Epithelial cell of proximal tubule (primary cell): ENCODE measurements at regions not wholly inside any gene's neighbourhood (a gene's known extent, or its start where the extent isn't known, plus 50 kb on each side); places are given as distances from the start of the nearest gene placed in this dataset.
"Not testable (repeated sequence)": the region's sequence is repeated elsewhere in the genome, so short reads cannot be mapped to it uniquely, and the experiment has no call there.

ENCODE experiments used
- DNase-seq: peaks from one replicate; pipeline ENCODE4 v3.0.0-alpha.2; 2011; ENCODE audit warnings: low read depth
- H3K4me3 ChIP-seq: 2 replicates; pipeline ENCODE4 v1.5.1; 2011; ENCODE audit warnings: low read depth, mild to moderate bottlenecking, low read length
- TF ChIP-seq, protein P1 (sequence below): conservative IDR thresholded peaks from 2 replicates; pipeline ENCODE4 v1.5.1; 2012; ENCODE audit warnings: low read depth, mild to moderate bottlenecking, low read length

DNA sequence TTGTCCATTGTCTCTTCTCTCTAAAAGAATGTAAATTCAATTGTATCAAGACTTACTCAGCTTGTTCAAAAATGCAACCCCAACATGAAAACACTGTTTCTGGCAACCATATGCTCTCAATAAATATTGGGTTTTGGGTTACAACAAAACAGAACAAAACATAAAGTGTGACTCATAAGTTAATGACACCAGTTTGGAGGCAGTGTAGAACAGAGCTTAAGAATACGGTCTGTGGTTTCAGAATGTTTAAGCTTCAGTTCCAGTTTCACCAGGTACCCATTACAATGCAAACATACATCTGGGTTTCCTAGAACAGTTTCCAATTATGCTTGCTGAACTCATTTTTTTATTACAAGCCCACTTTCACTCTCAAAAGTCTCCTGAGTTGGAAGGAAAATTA is 285.8 kb upstream of the PCDH9 start:
- peak; percentile 1 for DNase-seq
- no peak overlapping the region for H3K4me3 ChIP-seq
- TF ChIP-seq, protein P1, sequence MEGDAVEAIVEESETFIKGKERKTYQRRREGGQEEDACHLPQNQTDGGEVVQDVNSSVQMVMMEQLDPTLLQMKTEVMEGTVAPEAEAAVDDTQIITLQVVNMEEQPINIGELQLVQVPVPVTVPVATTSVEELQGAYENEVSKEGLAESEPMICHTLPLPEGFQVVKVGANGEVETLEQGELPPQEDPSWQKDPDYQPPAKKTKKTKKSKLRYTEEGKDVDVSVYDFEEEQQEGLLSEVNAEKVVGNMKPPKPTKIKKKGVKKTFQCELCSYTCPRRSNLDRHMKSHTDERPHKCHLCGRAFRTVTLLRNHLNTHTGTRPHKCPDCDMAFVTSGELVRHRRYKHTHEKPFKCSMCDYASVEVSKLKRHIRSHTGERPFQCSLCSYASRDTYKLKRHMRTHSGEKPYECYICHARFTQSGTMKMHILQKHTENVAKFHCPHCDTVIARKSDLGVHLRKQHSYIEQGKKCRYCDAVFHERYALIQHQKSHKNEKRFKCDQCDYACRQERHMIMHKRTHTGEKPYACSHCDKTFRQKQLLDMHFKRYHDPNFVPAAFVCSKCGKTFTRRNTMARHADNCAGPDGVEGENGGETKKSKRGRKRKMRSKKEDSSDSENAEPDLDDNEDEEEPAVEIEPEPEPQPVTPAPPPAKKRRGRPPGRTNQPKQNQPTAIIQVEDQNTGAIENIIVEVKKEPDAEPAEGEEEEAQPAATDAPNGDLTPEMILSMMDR = no peak

DNA sequence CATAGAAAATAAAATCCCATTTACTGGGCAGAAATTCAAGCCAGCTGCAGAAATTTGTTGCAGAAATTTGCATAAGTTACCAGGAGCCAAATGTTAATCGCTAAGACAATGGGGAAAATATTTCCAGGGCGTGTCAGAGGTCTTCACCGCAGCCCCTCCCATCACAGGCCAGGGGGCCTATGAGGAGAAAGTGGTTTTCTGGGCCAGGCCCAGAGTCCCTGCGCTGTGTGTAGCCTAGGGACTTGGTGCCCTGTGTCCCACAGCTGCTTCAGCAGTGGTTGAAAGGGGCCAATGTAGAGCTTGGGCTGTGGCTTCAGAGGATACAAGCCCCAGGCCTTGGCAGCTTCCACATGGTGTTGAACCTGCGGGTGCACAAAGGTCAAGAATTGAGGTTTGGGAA is 278.9 kb upstream of the PCDH9 start:
- no peak for DNase-seq
- TF ChIP-seq, protein P1 = no peak
- no peak overlapping the region for H3K4me3 ChIP-seq

DNA sequence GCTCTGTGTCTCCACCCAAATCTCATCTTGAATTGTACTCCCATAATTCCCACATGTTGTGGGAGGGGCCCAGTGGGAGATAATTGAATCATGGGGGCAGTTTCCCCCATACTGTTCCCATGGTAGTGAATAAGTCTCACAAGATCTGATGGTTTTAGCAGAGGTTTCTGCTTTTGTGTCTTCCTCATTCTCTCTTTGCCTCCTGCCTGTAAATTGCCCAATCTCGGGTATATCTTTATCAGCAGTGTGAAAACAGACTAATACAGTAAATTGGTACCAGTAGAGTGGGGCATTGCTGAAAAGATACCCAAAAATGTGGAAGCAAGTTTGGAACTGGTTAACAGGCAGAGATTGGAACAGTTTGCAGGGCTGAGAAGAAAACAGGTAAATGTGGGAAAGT is 278.1 kb upstream of the PCDH9 start:
- DNase-seq = not testable (repeated sequence)

DNA sequence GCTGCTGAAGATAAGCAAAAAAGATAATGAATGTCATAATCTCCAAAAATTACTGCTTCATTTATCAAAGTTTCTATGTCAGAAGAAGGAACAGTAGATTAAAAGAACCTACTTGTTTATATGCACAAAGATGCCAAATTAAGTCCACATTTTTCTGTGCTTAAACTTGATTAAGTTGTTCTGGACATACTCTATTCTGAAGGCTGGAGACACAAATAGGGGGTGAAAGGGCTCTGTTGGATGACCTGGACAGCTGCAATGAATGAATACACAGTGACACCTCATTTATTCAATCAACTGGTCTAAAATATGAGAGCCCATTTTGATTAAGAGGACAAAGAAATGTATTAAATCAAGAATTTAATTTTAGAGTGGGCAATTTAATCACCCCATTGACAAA is 276.3 kb upstream of the PCDH9 start:
- H3K4me3 ChIP-seq = no peak overlapping the region
- TF ChIP-seq, protein P1 = no peak
- DNase-seq = no peak

More for the DNA sequence above, 278.1 kb upstream of the PCDH9 start:
- H3K4me3 ChIP-seq = not testable (repeated sequence)

DNA sequence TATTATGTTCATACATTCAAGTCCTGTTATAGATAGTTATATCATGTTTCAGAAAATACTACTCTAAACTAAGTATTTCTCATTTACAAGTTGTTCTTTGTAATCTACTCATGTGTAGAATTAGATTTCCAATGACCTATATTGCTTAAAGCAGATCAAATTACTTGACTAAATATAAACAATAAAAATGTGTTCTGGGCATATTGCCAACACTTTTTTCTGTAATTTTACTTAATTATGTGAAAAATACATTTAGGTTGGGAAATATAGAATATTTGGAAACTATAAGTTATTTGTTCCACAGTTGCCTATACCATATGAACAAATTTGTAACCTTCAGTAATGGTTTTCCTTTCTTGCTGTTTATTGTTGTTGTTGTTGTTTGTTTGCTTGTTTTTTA is 275.2 kb upstream of the PCDH9 start:
- TF ChIP-seq, protein P1 = no peak
- no peak overlapping the region for H3K4me3 ChIP-seq

DNA sequence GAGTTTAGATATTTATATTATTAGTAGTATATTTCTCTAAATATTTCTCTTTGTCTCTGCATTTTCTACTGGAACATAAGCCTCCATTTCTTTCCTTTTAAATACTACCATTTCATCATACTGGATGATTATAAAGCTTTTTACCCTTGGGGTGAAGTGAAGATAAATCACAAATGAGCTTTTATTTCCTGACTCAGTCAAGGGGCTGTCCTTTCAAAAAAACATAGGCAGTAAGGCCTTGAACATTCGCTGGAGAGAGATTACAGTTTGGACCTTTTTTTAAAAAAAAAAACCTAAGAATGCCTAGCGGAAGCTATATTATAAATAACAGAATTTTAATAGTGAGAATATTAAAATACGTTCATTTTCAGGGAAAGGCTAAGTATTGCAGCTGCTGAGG is 268.8 kb upstream of the PCDH9 start:
- no peak overlapping the region for H3K4me3 ChIP-seq
- DNase-seq = no peak
- TF ChIP-seq, protein P1 = no peak

More for the DNA sequence above, 275.2 kb upstream of the PCDH9 start:
- DNase-seq = no peak

DNA sequence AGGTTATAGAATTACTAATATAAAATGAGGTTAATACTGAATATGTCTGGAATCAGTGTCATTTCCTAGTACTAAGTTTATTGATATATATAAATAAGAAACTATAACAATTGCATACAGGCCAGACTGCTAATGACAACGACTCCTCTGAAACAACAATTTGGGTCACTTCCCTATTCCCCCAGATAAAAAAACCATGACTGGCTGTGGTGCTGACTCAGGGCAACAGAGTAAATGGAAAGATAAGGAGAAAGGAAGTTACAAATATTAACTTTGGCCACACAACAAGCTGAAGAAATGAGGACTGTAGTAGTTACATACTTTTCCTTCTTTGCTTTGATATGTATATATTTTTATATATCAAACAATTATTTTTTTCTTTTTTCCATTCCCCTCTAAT is 263.7 kb upstream of the PCDH9 start:
- no peak for DNase-seq
- no peak overlapping the region for H3K4me3 ChIP-seq
- TF ChIP-seq, protein P1 = no peak

DNA sequence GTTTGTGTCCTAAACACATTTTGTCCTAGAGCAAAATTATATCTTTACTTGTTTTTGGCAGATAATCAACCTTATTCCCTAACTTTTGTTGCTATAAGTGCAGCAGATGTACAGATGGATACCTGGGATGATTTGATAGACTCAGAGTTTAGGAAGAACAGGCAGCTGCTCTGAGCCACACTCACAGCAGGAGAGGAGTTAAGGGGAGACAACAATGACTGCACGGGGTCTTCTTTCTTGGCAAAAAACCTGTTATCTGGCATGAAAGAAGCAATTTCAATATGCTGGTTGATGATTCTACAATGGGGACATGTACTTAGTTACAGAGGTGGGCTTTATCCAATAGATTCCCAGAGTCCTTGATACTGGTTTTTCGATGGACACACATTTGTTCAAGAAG is 258.9 kb upstream of the PCDH9 start:
- TF ChIP-seq, protein P1 = no peak
- DNase-seq = no peak
- H3K4me3 ChIP-seq = no peak overlapping the region
